Peyer's patch (tissue), 4 donors: ENCODE measurements at regions not wholly inside any gene's neighbourhood (a gene's known extent, or its start where the extent isn't known, plus 50 kb on each side); places are given as distances from the start of the nearest gene placed in this dataset.

ENCODE experiments used
- POLR2A ChIP-seq, 2 donors: fragments of 450-650 bp; IDR thresholded peaks; one replicate each; pipeline ENCODE4 v1.5.1; 2017; ENCODE audit warnings: antibody characterized with exemption in 2 of 2, mild to moderate bottlenecking in 2 of 2, moderate library complexity in 2 of 2
- TF ChIP-seq, protein P1 (sequence below), 6 experiments: fragments of 450-650 bp in 4 of 6; fragments of 200-600 bp in 2 of 6; sonication (generic) in 1 of 6; IDR thresholded peaks; one replicate each; pipeline ENCODE4 v1.5.1; 2017 to 2019; ENCODE audit warnings: antibody characterized with exemption in 6 of 6, mild to moderate bottlenecking in 3 of 6, moderate library complexity in 1 of 6

DNA sequence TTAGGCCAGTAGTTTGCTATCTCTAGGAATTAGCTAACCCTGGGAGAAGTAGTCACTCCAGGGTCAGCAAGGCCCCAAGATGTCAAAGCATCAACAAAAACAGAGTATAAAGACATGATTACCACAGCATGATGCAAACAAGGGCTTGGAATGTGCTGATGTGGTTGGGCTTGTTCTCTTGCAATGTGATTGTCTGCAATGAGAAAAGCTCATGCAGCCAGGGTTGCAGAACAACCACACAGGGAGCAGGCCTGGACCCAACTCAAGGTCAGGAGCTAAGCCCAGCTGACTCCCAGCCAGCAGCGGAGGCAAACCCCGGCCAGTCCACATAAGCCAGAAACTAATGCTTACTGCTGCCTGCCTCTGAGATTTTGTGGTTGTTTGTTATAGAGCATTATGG is 132.4 kb upstream of the ZC3H12C start:
- TF ChIP-seq, protein P1, sequence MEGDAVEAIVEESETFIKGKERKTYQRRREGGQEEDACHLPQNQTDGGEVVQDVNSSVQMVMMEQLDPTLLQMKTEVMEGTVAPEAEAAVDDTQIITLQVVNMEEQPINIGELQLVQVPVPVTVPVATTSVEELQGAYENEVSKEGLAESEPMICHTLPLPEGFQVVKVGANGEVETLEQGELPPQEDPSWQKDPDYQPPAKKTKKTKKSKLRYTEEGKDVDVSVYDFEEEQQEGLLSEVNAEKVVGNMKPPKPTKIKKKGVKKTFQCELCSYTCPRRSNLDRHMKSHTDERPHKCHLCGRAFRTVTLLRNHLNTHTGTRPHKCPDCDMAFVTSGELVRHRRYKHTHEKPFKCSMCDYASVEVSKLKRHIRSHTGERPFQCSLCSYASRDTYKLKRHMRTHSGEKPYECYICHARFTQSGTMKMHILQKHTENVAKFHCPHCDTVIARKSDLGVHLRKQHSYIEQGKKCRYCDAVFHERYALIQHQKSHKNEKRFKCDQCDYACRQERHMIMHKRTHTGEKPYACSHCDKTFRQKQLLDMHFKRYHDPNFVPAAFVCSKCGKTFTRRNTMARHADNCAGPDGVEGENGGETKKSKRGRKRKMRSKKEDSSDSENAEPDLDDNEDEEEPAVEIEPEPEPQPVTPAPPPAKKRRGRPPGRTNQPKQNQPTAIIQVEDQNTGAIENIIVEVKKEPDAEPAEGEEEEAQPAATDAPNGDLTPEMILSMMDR (IDR thresholded peaks at IDR 0.05), result no peak
- no peak for TF ChIP-seq POLR2A (IDR thresholded peaks at IDR 0.05)
